ENCODE measurements at regions not wholly inside any gene's neighbourhood (a gene's known extent, or its start where the extent isn't known, plus 50 kb on each side); places are given as distances from the start of the nearest gene placed in this dataset.

GRCh38 chr6:147016440-147016839, 187.8 kb upstream of the STXBP5 start:
- POLR2A ChIA-PET (ENCODE audit: unreplicated experiment) = no interaction called here
- Histone ChIP-seq H3K4me3 (ENCODE audit: low read length) (no peak overlapping the region), H3K9me3 (ENCODE audit: low read length) (no peaks in the 10 kb centered on the region), H3K79me2 (ENCODE audit: low read length) (no peaks in the 10 kb centered on the region), H3K4me1 (ENCODE audit: insufficient read depth, low read length) (no peaks in the 10 kb centered on the region), H3K36me3 (ENCODE audit: low read depth, low read length) (no peaks in the 10 kb centered on the region), H3K9ac (ENCODE audit: low read length) (no peak overlapping the region), H2AFZ (ENCODE audit: low read length) (no peak overlapping the region), H3K27me3 (ENCODE audit: low read length) (no peaks in the 10 kb centered on the region), H4K20me1 (ENCODE audit: low read length) (no peaks in the 10 kb centered on the region), H3K9me2 (replicated peaks; ENCODE audit: low read length) (no peaks in the 10 kb centered on the region), H3K4me2 (ENCODE audit: low read length) (no peak overlapping the region), H3F3A (ENCODE audit: low read length, unreplicated experiment) (no peaks in the 10 kb centered on the region), H3K27ac (ENCODE audit: low read length) (no peak overlapping the region)
- CTCF ChIA-PET = no interaction called here
- ATAC-seq = no peak
- TF ChIP-seq, protein P1, sequence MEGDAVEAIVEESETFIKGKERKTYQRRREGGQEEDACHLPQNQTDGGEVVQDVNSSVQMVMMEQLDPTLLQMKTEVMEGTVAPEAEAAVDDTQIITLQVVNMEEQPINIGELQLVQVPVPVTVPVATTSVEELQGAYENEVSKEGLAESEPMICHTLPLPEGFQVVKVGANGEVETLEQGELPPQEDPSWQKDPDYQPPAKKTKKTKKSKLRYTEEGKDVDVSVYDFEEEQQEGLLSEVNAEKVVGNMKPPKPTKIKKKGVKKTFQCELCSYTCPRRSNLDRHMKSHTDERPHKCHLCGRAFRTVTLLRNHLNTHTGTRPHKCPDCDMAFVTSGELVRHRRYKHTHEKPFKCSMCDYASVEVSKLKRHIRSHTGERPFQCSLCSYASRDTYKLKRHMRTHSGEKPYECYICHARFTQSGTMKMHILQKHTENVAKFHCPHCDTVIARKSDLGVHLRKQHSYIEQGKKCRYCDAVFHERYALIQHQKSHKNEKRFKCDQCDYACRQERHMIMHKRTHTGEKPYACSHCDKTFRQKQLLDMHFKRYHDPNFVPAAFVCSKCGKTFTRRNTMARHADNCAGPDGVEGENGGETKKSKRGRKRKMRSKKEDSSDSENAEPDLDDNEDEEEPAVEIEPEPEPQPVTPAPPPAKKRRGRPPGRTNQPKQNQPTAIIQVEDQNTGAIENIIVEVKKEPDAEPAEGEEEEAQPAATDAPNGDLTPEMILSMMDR (conservative IDR thresholded peaks at IDR 0.05; ENCODE audit: low read depth, low read length) = no peak
- TF ChIP-seq EZH2 (IDR thresholded peaks at IDR 0.05; ENCODE audit: low read length, unreplicated experiment) (no peak), EZH2phosphoT487 (IDR thresholded peaks at IDR 0.05; ENCODE audit: borderline replicate concordance, low read length) (no peak)
- no peak for DNase-seq
- BruUV-seq (replicated peaks) = no TSS peak
- intact Hi-C loops (cut with micrococcal nuclease) = no loop called here

DNA sequence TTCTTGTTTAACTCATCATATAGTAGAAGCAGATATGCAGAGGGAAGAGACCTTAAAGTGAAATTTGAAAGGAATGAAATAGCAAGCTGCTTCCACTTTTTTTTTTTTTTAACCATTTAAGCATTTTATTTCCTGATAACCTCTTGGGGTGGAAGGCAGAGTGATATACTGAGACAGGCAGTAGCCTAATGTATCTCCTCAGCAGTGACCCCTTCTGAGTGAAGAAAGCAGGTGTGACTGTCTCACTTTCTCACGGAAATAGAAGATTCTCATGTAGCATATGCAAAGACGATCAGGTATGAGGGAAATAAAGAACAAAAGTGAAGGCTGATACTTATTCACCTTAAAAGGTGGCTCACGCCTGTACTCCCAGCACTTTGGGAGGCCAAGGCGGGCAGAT, 187.1 kb upstream of the STXBP5 start:
- DNase-seq (no peak), ATAC-seq (no peak)
- Histone ChIP-seq H3F3A (ENCODE audit: low read length, unreplicated experiment) (no peaks in the 10 kb centered on the region), H3K4me1 (ENCODE audit: insufficient read depth, low read length) (no peaks in the 10 kb centered on the region), H4K20me1 (ENCODE audit: low read length) (no peaks in the 10 kb centered on the region), H3K4me2 (ENCODE audit: low read length) (no peak overlapping the region), H3K36me3 (ENCODE audit: low read depth, low read length) (no peaks in the 10 kb centered on the region), H3K27ac (ENCODE audit: low read length) (no peak overlapping the region), H3K9me3 (ENCODE audit: low read length) (no peaks in the 10 kb centered on the region), H3K79me2 (ENCODE audit: low read length) (no peaks in the 10 kb centered on the region), H3K4me3 (ENCODE audit: low read length) (no peak overlapping the region), H3K27me3 (ENCODE audit: low read length) (no peaks in the 10 kb centered on the region), H3K9me2 (replicated peaks; ENCODE audit: low read length) (no peaks in the 10 kb centered on the region), H3K9ac (ENCODE audit: low read length) (no peak overlapping the region), H2AFZ (ENCODE audit: low read length) (no peak overlapping the region)
- intact Hi-C loops (cut with micrococcal nuclease) = no loop called here
- ChIA-PET CTCF (no interaction called here), POLR2A (ENCODE audit: unreplicated experiment) (no interaction called here)
- TF ChIP-seq, protein P1 (conservative IDR thresholded peaks at IDR 0.05; ENCODE audit: low read depth, low read length) = no peak
- TF ChIP-seq EZH2 (IDR thresholded peaks at IDR 0.05; ENCODE audit: low read length, unreplicated experiment) (no peak), EZH2phosphoT487 (IDR thresholded peaks at IDR 0.05; ENCODE audit: borderline replicate concordance, low read length) (no peak)
- no TSS peak for BruUV-seq (replicated peaks)

DNA sequence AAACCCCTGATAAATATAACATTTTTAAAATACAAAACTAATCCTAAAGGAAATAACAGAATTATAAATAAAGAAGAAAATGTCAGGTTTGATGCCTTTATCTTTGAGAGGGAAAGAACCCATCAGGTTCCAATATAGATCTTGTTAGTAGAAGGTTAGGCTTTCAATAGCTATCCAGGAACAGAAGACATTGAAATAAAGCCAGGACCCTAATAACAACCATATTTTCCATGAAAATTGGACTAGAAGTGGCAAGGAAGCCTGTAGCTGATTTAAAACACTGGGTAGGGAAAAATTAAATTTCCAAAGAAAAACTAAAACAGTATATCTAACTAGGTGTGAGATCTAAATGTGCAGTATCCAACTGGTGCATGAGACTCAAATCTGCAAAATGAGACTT, 185.2 kb upstream of the STXBP5 start:
- Histone ChIP-seq H3K27ac (ENCODE audit: low read length) (no peak overlapping the region), H3F3A (ENCODE audit: low read length, unreplicated experiment) (no peaks in the 10 kb centered on the region), H3K9me3 (ENCODE audit: low read length) (no peaks in the 10 kb centered on the region), H3K4me1 (ENCODE audit: insufficient read depth, low read length) (no peaks in the 10 kb centered on the region), H3K9me2 (replicated peaks; ENCODE audit: low read length) (no peaks in the 10 kb centered on the region), H3K4me2 (ENCODE audit: low read length) (no peak overlapping the region), H3K4me3 (ENCODE audit: low read length) (no peak overlapping the region), H3K27me3 (ENCODE audit: low read length) (no peaks in the 10 kb centered on the region), H3K79me2 (ENCODE audit: low read length) (no peaks in the 10 kb centered on the region), H3K9ac (ENCODE audit: low read length) (no peak overlapping the region), H4K20me1 (ENCODE audit: low read length) (no peaks in the 10 kb centered on the region), H2AFZ (ENCODE audit: low read length) (no peak overlapping the region), H3K36me3 (ENCODE audit: low read depth, low read length) (no peaks in the 10 kb centered on the region)
- no TSS peak for BruUV-seq (replicated peaks)
- TF ChIP-seq EZH2 (IDR thresholded peaks at IDR 0.05; ENCODE audit: low read length, unreplicated experiment) (no peak), EZH2phosphoT487 (IDR thresholded peaks at IDR 0.05; ENCODE audit: borderline replicate concordance, low read length) (no peak)
- TF ChIP-seq, protein P1 (conservative IDR thresholded peaks at IDR 0.05; ENCODE audit: low read depth, low read length) = no peak
- ChIA-PET CTCF (no interaction called here), POLR2A (ENCODE audit: unreplicated experiment) (no interaction called here)
- ATAC-seq (no peak), DNase-seq (no peak)
- intact Hi-C loops (cut with micrococcal nuclease) = no loop called here

Measured in PC-3 (cell line).